ENCODE measurements at regions not wholly inside any gene's neighbourhood (a gene's known extent, or its start where the extent isn't known, plus 50 kb on each side); places are given as distances from the start of the nearest gene placed in this dataset.

GRCh38 chr14:58820032-58820431 lies 182.3 kb downstream of the DACT1 start:
- H3K4me2 ChIP-seq (ENCODE audit: insufficient read depth, insufficient read length, low read length): no peak overlapping the region
- no peaks in the 10 kb centered on the region for H3K79me2 ChIP-seq (ENCODE audit: insufficient read depth, low read length)
- TF ChIP-seq CTCF (conservative IDR thresholded peaks at IDR 0.05): no peak
- H3K9me3 Mint-ChIP-seq: no peaks in the 10 kb centered on the region
- H3K14ac ChIP-seq (ENCODE audit: insufficient read depth, low read length): no peak overlapping the region
- no peak overlapping the region for H3K18ac ChIP-seq (ENCODE audit: insufficient read length, low read depth, low read length)
- no peaks in the 10 kb centered on the region for H3K4me1 Mint-ChIP-seq
- DNase-seq: no peak
- H4K20me1 ChIP-seq (ENCODE audit: control insufficient read depth, insufficient read depth, insufficient read length): no peaks in the 10 kb centered on the region
- H3K23ac ChIP-seq (ENCODE audit: insufficient read length, low read depth, low read length): no peak overlapping the region
- H3K9me3 ChIP-seq (ENCODE audit: control insufficient read depth, low read depth, low read length): no peaks in the 10 kb centered on the region
- no peaks in the 10 kb centered on the region for H3K4me1 ChIP-seq (ENCODE audit: insufficient read depth, low read length)
- no peaks in the 10 kb centered on the region for H3K23me2 ChIP-seq (ENCODE audit: insufficient read length, low read depth, low read length, poor library complexity, severe bottlenecking)
- H2AK5ac ChIP-seq (ENCODE audit: insufficient read length, low read length): no peak overlapping the region
- H4K91ac ChIP-seq (ENCODE audit: insufficient read length, low read depth, low read length): no peak overlapping the region
- no peak overlapping the region for H2BK120ac ChIP-seq (ENCODE audit: low read depth, low read length, poor library complexity, severe bottlenecking)
- no peak overlapping the region for H3K27ac ChIP-seq (ENCODE audit: insufficient read length, low read depth, low read length)
- H4K8ac ChIP-seq (replicated peaks; ENCODE audit: insufficient read length, low read depth, low read length): no peak overlapping the region
- peak overlapping the region in 1 of 3 experiments; percentile 6; a peak in 1 of 7 replicates for H3K27ac Mint-ChIP-seq
- no peak overlapping the region for H4K5ac ChIP-seq (ENCODE audit: insufficient read length, low read depth, low read length)
- no peak overlapping the region for H3T11ph ChIP-seq (ENCODE audit: low read length)
- no peak overlapping the region for H2AFZ ChIP-seq (ENCODE audit: low read length)
- H3K27me3 ChIP-seq (ENCODE audit: insufficient read depth, low read length): no peaks in the 10 kb centered on the region
- H3K9ac ChIP-seq (ENCODE audit: extremely low read depth, insufficient read length, low read length): no peak overlapping the region
- no peak overlapping the region for H2BK15ac ChIP-seq (ENCODE audit: low read depth, low read length)
- H3K27me3 Mint-ChIP-seq (ENCODE audit: low read depth): peaks cover 2% of the 10 kb centered on the region
- WGBS (ENCODE audit: extremely low coverage, insufficient read length, low lambda C conversion rate): no CpG with 5 or more reads among the region's 4 CpGs
- H3K4me3 Mint-ChIP-seq: no peak overlapping the region
- no peaks in the 10 kb centered on the region for H3K79me1 ChIP-seq (ENCODE audit: insufficient read depth, low read depth, low read length, poor library complexity, severe bottlenecking)
- no peak overlapping the region for H3K56ac ChIP-seq (ENCODE audit: insufficient read length, low read depth, low read length)
- no peaks in the 10 kb centered on the region; a peak in 1 of 7 replicates for H3K36me3 Mint-ChIP-seq (ENCODE audit: insufficient read depth in 1 of 3, low read depth in 3 of 3)
- H2BK12ac ChIP-seq (ENCODE audit: insufficient read length, low read depth, low read length): no peak overlapping the region
- H2BK5ac ChIP-seq (ENCODE audit: insufficient read length, low read length): no peak overlapping the region
- no peak overlapping the region for H2BK20ac ChIP-seq (ENCODE audit: low read depth, low read length, poor library complexity, severe bottlenecking)
- H3K4ac ChIP-seq (ENCODE audit: low read depth, low read length): no peak overlapping the region
